Cardiac fibroblast (primary cell): ENCODE measurements at regions not wholly inside any gene's neighbourhood (a gene's known extent, or its start where the extent isn't known, plus 50 kb on each side); places are given as distances from the start of the nearest gene placed in this dataset.

Source experiments
- DNase-seq, 2 donors: peaks; one replicate each; pipeline versions ENCODE4 v3.0.0 to v3.0.0-alpha.2; 2010; ENCODE audit warnings: low read depth in 2 of 2
- H3K4me3 ChIP-seq, 2 donors: replicated peaks in 1 of 2; 1 replicate in 1 of 2; 2 replicates in 1 of 2; pipeline ENCODE4 v1.5.1; 2011; ENCODE audit warnings: low read depth in 2 of 2, low read length in 2 of 2, mild to moderate bottlenecking in 2 of 2, moderate library complexity in 1 of 2
- TF ChIP-seq, protein P1 (sequence below): IDR thresholded peaks from one replicate; pipeline ENCODE4 v1.5.1; 2011; ENCODE audit warnings: low read depth, mild to moderate bottlenecking, low read length, inconsistent platforms

DNA sequence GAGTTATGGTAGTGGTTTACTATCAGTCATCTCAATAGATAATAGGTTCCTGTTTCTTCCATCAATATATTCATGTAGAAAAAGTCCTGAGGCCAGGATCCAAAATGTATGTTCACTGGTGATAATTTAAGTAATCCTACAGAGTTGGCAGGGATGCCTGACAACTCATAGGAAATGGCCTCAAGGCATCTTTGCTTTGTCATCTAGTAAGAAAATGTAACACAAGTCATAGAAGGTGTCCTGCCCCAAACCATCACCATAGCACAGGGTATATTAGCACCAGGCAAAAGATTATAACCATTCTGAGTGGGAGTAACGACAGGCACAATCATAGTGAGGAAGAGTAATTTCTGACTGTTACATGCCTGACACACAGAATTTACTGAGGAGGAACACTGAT, 257.0 kb downstream of the TMEM167A start:
- TF ChIP-seq, protein P1, sequence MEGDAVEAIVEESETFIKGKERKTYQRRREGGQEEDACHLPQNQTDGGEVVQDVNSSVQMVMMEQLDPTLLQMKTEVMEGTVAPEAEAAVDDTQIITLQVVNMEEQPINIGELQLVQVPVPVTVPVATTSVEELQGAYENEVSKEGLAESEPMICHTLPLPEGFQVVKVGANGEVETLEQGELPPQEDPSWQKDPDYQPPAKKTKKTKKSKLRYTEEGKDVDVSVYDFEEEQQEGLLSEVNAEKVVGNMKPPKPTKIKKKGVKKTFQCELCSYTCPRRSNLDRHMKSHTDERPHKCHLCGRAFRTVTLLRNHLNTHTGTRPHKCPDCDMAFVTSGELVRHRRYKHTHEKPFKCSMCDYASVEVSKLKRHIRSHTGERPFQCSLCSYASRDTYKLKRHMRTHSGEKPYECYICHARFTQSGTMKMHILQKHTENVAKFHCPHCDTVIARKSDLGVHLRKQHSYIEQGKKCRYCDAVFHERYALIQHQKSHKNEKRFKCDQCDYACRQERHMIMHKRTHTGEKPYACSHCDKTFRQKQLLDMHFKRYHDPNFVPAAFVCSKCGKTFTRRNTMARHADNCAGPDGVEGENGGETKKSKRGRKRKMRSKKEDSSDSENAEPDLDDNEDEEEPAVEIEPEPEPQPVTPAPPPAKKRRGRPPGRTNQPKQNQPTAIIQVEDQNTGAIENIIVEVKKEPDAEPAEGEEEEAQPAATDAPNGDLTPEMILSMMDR = no peak
- DNase-seq = peak in 1 of 2 donors; percentile 10
- H3K4me3 ChIP-seq = no peak overlapping the region

- TF ChIP-seq, protein P1 = no peak
- H3K4me3 ChIP-seq = no peak overlapping the region
These were observed 259.1 kb downstream of the TMEM167A start for GRCh38 chr5:82817897-82818676.

DNA sequence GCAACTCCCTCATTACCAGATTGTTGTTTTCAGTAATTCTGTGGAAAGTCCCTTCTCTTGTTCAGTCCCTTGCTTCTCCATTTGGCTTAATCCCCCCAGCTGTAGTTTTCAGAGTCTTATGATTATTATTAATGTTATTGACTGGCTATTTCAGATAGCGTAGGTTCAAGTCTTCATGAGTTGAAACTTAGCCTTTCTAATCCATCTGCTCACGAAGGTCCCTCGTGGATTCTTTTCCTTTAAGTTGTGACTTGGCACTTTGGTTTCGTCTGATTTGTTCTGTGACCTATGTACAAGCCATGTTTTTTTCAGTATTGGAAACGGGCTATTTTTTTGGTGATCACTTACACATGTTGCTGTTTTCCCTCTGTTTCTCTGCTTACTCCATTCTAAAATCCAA, 260.3 kb downstream of the TMEM167A start:
- TF ChIP-seq, protein P1 = no peak
- DNase-seq = no peak
- no peak overlapping the region for H3K4me3 ChIP-seq

More at GRCh38 chr5:82817897-82818676, 259.1 kb downstream of the TMEM167A start:
- DNase-seq = no peak

DNA sequence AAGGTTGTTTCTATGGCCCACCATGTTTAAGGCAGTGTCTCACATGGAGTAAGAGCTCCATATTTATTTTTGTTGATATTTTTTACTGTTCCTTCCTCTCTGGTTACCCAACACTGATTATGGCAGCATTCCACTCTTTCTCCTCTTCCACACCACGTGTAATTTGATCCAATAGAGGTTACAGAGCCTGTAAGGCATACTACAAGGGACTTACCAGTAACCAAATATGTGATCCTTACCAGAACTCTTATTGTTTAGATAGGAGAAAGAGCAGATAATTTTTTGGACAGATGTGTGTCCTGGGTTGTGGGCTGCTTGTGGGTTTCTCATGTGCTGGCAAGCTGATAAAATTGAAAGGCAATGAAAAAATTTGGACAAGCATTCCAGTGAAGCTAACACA, 261.3 kb downstream of the TMEM167A start:
- TF ChIP-seq, protein P1 = no peak
- peak; percentile 55 to 68 for DNase-seq
- H3K4me3 ChIP-seq = no peak overlapping the region

DNA sequence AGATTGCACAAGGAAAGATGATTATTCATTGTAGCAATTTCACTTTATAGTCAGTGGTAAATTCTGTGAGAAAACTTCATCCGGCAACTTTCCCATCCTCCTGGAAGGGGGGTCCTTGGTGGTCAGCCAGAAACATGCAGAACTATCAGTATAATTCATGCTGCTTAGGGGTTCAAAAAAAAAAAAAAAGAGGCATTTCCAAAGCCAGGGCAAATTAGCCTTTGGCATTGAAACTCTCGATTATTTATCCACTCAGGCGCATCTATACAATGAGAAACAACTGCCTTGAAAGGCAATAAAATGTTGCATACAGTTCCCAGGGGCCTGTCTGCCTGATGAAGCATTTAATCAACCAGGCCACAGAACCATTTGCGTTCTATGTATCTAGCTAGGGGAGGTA, 263.3 kb downstream of the TMEM167A start:
- TF ChIP-seq, protein P1 = no peak
- no peak for DNase-seq
- H3K4me3 ChIP-seq = no peak overlapping the region

GRCh38 chr5:82812575-82812974, 264.6 kb downstream of the TMEM167A start:
- DNase-seq = peak; percentile 74 to 78
- H3K4me3 ChIP-seq = no peak overlapping the region
- TF ChIP-seq, protein P1 = no peak
